Hepatocyte (in vitro differentiated cells): ENCODE measurements at regions not wholly inside any gene's neighbourhood (a gene's known extent, or its start where the extent isn't known, plus 50 kb on each side); places are given as distances from the start of the nearest gene placed in this dataset.

ENCODE experiments used
- DNase-seq: peaks from one replicate; pipeline ENCODE4 v3.0.0-alpha.2; 2016; ENCODE audit warnings: low spot score
- H2AFZ ChIP-seq: fragments of 200-600 bp; sonication (generic); 2 replicates; pipeline ENCODE4 v1.6.0; 2016; ENCODE audit warnings: antibody characterized with exemption, mild to moderate bottlenecking
- H3K27ac ChIP-seq: fragments of 200-600 bp; sonication (generic); 2 replicates; pipeline ENCODE4 v1.5.1; 2016; ENCODE audit warnings: mild to moderate bottlenecking
- H3K27me3 ChIP-seq: fragments of 200-600 bp; sonication (generic); 2 replicates; pipeline ENCODE4 v1.6.1; 2016
- H3K36me3 ChIP-seq: fragments of 200-600 bp; sonication (generic); replicated peaks from 2 replicates; pipeline ENCODE4 v1.5.1; 2016; ENCODE audit warnings: low read depth; ENCODE audit not compliant: insufficient read depth
- H3K4me1 ChIP-seq: fragments of 200-600 bp; sonication (generic); 2 replicates; pipeline ENCODE4 v1.5.1; 2016; ENCODE audit warnings: mild to moderate bottlenecking, moderate library complexity; ENCODE audit not compliant: insufficient read depth
- H3K4me2 ChIP-seq: fragments of 200-600 bp; sonication (generic); 2 replicates; pipeline ENCODE4 v1.6.0; 2016
- H3K4me3 ChIP-seq: fragments of 200-600 bp; sonication (generic); 2 replicates; pipeline ENCODE4 v1.5.1; 2016; ENCODE audit warnings: mild to moderate bottlenecking
- H3K79me2 ChIP-seq: fragments of 200-600 bp; sonication (generic); 2 replicates; pipeline ENCODE4 v1.6.0; 2017; ENCODE audit warnings: mild to moderate bottlenecking
- H3K9me2 ChIP-seq: fragments of 200-600 bp; sonication (generic); replicated peaks from 2 replicates; pipeline ENCODE4 v1.6.0; 2017; ENCODE audit warnings: mild to moderate bottlenecking; ENCODE audit not compliant: insufficient read depth
- H3K9me3 ChIP-seq: fragments of 200-600 bp; sonication (generic); 2 replicates; pipeline ENCODE4 v1.5.1; 2016; ENCODE audit warnings: low read depth, mild to moderate bottlenecking
- H4K20me1 ChIP-seq: fragments of 200-600 bp; sonication (generic); 2 replicates; pipeline ENCODE4 v1.6.0; 2016; ENCODE audit warnings: mild to moderate bottlenecking; ENCODE audit not compliant: insufficient read depth, poor library complexity, severe bottlenecking
- CTCF ChIP-seq: fragments of 200-600 bp; sonication (generic); IDR thresholded peaks from 2 replicates; pipeline ENCODE4 v1.5.1; 2016; ENCODE audit warnings: antibody characterized with exemption, mild to moderate bottlenecking; ENCODE audit not compliant: poor library complexity
- EZH2 ChIP-seq: fragments of 200-600 bp; sonication (generic); IDR thresholded peaks from 2 replicates; pipeline ENCODE4 v1.6.1; 2016; ENCODE audit warnings: antibody characterized with exemption, mild to moderate bottlenecking, borderline replicate concordance
- EZH2phosphoT487 ChIP-seq: fragments of 200-600 bp; sonication (generic); IDR thresholded peaks from one replicate; pipeline ENCODE4 v1.6.1; 2018; ENCODE audit warnings: antibody characterized with exemption, mild to moderate bottlenecking, low read depth, moderate library complexity; ENCODE audit not compliant: unreplicated experiment, severe bottlenecking
- WGBS: methylation state at CpG from one replicate; pipeline ENCODE4 v1.1.6; 2016; ENCODE audit warnings: low lambda C conversion rate; ENCODE audit errors: missing lambda C conversion rate; 5-methylcytosine and 5-hydroxymethylcytosine counted together

GRCh38 chr3:13167829-13168228 lies 94.6 kb upstream of the IQSEC1 start:
- no peak overlapping the region for H2AFZ ChIP-seq
- no peak overlapping the region for H3K4me2 ChIP-seq
- TF ChIP-seq EZH2phosphoT487 (no peak), EZH2 (no peak), CTCF (no peak)
- H3K79me2 ChIP-seq, result no peaks in the 10 kb centered on the region
- H3K4me1 ChIP-seq, result no peaks in the 10 kb centered on the region
- H3K4me3 ChIP-seq, result no peak overlapping the region
- no peak overlapping the region for H3K27ac ChIP-seq
- WGBS, result 90% methylated on average over 2 of the region's 2 CpGs
- no peaks in the 10 kb centered on the region for H4K20me1 ChIP-seq
- no peak for DNase-seq
- H3K27me3 ChIP-seq, result no peaks in the 10 kb centered on the region
- H3K9me2 ChIP-seq, result no peaks in the 10 kb centered on the region
- H3K9me3 ChIP-seq, result no peaks in the 10 kb centered on the region
- no peaks in the 10 kb centered on the region for H3K36me3 ChIP-seq

DNA sequence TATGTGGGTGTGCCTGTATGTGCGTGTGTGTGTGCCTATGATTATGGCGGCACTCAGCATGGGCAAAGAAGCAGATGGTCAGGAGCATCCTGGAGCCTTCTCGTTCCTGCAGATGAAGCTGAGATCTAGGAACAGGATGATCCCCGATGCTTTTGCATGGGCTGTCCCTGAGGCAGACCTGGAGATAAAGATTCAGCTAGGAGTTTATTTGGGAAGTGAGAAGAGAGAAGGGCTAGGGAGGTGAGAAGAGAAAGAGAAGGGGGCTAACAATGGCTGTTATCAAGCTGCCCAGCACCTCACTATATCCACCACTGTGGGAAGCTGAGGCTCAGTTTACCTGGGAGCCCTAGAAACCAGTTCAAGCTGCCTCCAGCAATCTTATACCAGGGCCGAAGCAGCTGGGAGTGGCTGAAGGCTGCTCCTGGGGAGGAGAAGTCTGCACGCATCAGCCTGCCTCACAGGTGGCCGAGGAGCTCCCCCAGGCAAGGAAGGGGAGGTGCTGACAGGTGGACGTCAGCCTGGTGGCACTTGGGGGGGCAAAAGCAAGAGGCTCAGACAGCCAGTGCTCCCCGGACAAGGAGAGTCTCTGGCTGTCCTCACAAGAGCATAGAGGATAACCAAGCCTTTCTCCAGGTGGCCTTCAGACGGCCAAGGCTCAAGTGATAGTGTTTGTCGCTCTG lies 94.0 kb upstream of the IQSEC1 start:
- H3K9me3 ChIP-seq, result no peaks in the 10 kb centered on the region
- H3K9me2 ChIP-seq, result no peaks in the 10 kb centered on the region
- no peak overlapping the region for H3K27ac ChIP-seq
- H3K79me2 ChIP-seq, result no peaks in the 10 kb centered on the region
- H3K4me1 ChIP-seq, result no peaks in the 10 kb centered on the region
- no peaks in the 10 kb centered on the region for H3K27me3 ChIP-seq
- TF ChIP-seq EZH2 (no peak), CTCF (no peak), EZH2phosphoT487 (no peak)
- no peaks in the 10 kb centered on the region for H4K20me1 ChIP-seq
- no peak overlapping the region for H3K4me3 ChIP-seq
- no peak for DNase-seq
- WGBS, result 86% methylated on average over 11 of the region's 11 CpGs
- no peak overlapping the region for H3K4me2 ChIP-seq
- no peak overlapping the region for H2AFZ ChIP-seq
- H3K36me3 ChIP-seq, result no peaks in the 10 kb centered on the region

DNA sequence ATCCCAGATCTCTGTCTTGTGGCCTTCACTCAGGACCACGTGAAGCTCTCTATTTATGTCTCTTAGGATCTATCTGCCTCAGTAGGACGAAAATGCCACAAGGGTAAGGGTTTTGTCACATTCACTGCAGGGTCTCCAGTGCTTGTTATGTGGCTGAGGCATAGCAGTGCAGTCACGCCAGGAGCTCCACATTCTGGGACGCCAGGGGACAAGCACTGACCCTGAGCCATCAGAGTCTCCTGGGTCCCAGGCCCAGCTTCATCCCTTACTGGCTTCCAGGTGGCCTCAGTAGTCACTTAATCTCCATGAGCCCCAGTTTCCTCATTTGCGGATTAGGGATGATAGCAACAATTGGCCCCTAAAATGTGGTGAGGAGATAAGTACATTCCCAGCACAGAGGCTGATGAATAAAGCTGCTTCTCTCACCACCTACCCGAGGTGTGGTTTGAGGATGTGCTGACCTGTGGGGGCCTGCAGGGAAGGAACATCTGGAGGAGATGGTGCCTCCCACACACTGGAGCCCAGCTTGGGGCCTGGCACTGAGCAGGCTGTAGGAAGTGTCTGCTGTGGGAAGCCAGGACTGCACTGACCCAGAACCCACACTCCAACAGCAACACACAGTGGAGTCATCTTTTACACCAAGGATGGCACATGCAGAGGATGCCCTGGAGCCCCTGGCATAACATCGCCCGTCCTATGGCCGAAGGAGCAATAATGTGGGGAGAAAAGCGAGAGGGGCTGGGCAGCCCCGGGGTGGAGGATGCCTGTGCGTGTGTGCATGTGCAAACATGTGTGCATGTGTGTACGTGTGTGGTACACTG lies 93.2 kb upstream of the IQSEC1 start:
- H3K4me1 ChIP-seq, result no peaks in the 10 kb centered on the region
- no peaks in the 10 kb centered on the region for H3K27me3 ChIP-seq
- H3K36me3 ChIP-seq, result no peaks in the 10 kb centered on the region
- H3K27ac ChIP-seq, result no peak overlapping the region
- H3K4me2 ChIP-seq, result no peak overlapping the region
- no peak for DNase-seq
- no peaks in the 10 kb centered on the region for H3K79me2 ChIP-seq
- H2AFZ ChIP-seq, result no peak overlapping the region
- H3K9me2 ChIP-seq, result no peaks in the 10 kb centered on the region
- 86% methylated on average over 13 of the region's 13 CpGs for WGBS
- TF ChIP-seq CTCF (no peak), EZH2phosphoT487 (no peak), EZH2 (no peak)
- no peak overlapping the region for H3K4me3 ChIP-seq
- no peaks in the 10 kb centered on the region for H4K20me1 ChIP-seq
- no peaks in the 10 kb centered on the region for H3K9me3 ChIP-seq
